Panc1 (cell line): ENCODE measurements at regions not wholly inside any gene's neighbourhood (a gene's known extent, or its start where the extent isn't known, plus 50 kb on each side); places are given as distances from the start of the nearest gene placed in this dataset.

Experiments
- ATAC-seq: fragments of 200-7000 bp; cut with Tn5 transposase; 2 replicates; pipeline ENCODE4 v1.9.1; 2020; ENCODE audit warnings: mild to moderate bottlenecking, moderate library complexity
- BruUV-seq: library from RNA; stranded (reverse); fragments of 400-500 nt; replicated peaks from 2 replicates; lab custom pipeline; 2021; lab: Mats Ljungman, UMichigan
- CTCF ChIA-PET: fragments of 300-600 bp; sonication (Branson Sonifier 250); formaldehyde crosslinking; loops from one replicate; lab custom pipeline; 2022; ENCODE audit warnings: antibody characterized with exemption; lab: Charles Lee
- POLR2A ChIA-PET: fragments of 300-600 bp; sonication (Branson Sonifier 250); formaldehyde crosslinking; loops from one replicate; lab custom pipeline; 2022; ENCODE audit warnings: antibody characterized with exemption; lab: Charles Lee
- DNase-seq: peaks from one replicate; pipeline ENCODE4 v3.0.0-alpha.2; 2010; ENCODE audit warnings: low read depth, low spot score
- H3K27ac ChIP-seq: 2 replicates; pipeline ENCODE4 v1.5.1; 2011; ENCODE audit warnings: mild to moderate bottlenecking, low read length, inconsistent platforms
- H3K27me3 ChIP-seq: fragments of 200-500 bp; sonication (Bioruptor generic); 2 replicates; pipeline ENCODE4 v1.6.0; 2014; ENCODE audit warnings: low read length, inconsistent platforms; ENCODE audit not compliant: control insufficient read depth, insufficient read depth
- H3K36me3 ChIP-seq: fragments of 200-500 bp; sonication (Bioruptor generic); 2 replicates; pipeline ENCODE4 v1.5.1; 2014; ENCODE audit warnings: inconsistent platforms, mild to moderate bottlenecking, low read length, moderate library complexity; ENCODE audit not compliant: control insufficient read depth, insufficient read depth
- H3K4me1 ChIP-seq: 2 replicates; pipeline ENCODE4 v1.5.1; 2011; ENCODE audit warnings: inconsistent platforms, mild to moderate bottlenecking, low read length, moderate library complexity; ENCODE audit not compliant: control insufficient read depth, insufficient read depth
- H3K4me3 ChIP-seq, 2 experiments: 2 replicates each; pipeline ENCODE4 v1.5.1; 2011 to 2012; ENCODE audit warnings: low read depth in 2 of 2, low read length in 2 of 2, mild to moderate bottlenecking in 2 of 2, inconsistent platforms in 1 of 2, moderate library complexity in 1 of 2
- H3K9me3 ChIP-seq: fragments of 200-500 bp; sonication (Bioruptor generic); 2 replicates; pipeline ENCODE4 v1.5.1; 2014; ENCODE audit warnings: low read depth, mild to moderate bottlenecking, inconsistent platforms, low read length, moderate library complexity; ENCODE audit not compliant: control insufficient read depth, insufficient read depth
- POLR2AphosphoS5 ChIP-seq: IDR thresholded peaks from 2 replicates; pipeline ENCODE4 v1.6.1; 2012; ENCODE audit warnings: mild to moderate bottlenecking, low read depth, low read length, moderate library complexity
- SIN3A ChIP-seq: IDR thresholded peaks from 2 replicates; pipeline ENCODE4 v1.6.1; 2012; ENCODE audit warnings: low read depth, mild to moderate bottlenecking, low read length, moderate library complexity, borderline replicate concordance; ENCODE audit not compliant: insufficient read depth
- TCF7L2 ChIP-seq: IDR thresholded peaks from 2 replicates; pipeline ENCODE4 v1.6.1; 2011; ENCODE audit warnings: mild to moderate bottlenecking, low read depth, low read length, inconsistent platforms
- in situ Hi-C: cut with HindIII; loops from 2 replicates; pipeline ENCODE4 v1.10.0; 2016; ENCODE audit warnings: low sequenced_read_pairs, low pct_unique_long_range_greater_than_20kb
- intact Hi-C: fragments of 100-400 bp; cut with micrococcal nuclease; formaldehyde crosslinking; loops from one replicate; pipeline ENCODE4 v1.10.0; 2022; ENCODE audit not compliant: unreplicated experiment
- TF ChIP-seq, protein P1 (sequence below), 2 experiments: IDR thresholded peaks; 2 replicates each; pipeline ENCODE4 v1.6.1; 2011 to 2012; ENCODE audit warnings: low read depth in 2 of 2, control low read depth in 1 of 2, low read length in 1 of 2, mild to moderate bottlenecking in 1 of 2, moderate library complexity in 1 of 2; ENCODE audit not compliant: insufficient read depth in 1 of 2
- TF ChIP-seq, protein P2 (sequence below): fragments of 450-650 bp; IDR thresholded peaks from 2 replicates; pipeline ENCODE4 v1.5.1; 2017; ENCODE audit warnings: mild to moderate bottlenecking

GRCh38 chr1:14240265-14240664 lies 358.2 kb upstream of the KAZN start:
- Histone ChIP-seq H3K9me3 (no peaks in the 10 kb centered on the region), H3K27me3 (no peaks in the 10 kb centered on the region), H3K4me3 (no peak overlapping the region), H3K36me3 (no peaks in the 10 kb centered on the region), H3K27ac (no peak overlapping the region), H3K4me1 (no peaks in the 10 kb centered on the region)
- intact Hi-C loops (no loop called here), in situ Hi-C loops (no loop called here)
- ATAC-seq (no peak), DNase-seq (no peak)
- TF ChIP-seq POLR2AphosphoS5 (no peak), SIN3A (no peak), TCF7L2 (no peak)
- TF ChIP-seq, protein P1, sequence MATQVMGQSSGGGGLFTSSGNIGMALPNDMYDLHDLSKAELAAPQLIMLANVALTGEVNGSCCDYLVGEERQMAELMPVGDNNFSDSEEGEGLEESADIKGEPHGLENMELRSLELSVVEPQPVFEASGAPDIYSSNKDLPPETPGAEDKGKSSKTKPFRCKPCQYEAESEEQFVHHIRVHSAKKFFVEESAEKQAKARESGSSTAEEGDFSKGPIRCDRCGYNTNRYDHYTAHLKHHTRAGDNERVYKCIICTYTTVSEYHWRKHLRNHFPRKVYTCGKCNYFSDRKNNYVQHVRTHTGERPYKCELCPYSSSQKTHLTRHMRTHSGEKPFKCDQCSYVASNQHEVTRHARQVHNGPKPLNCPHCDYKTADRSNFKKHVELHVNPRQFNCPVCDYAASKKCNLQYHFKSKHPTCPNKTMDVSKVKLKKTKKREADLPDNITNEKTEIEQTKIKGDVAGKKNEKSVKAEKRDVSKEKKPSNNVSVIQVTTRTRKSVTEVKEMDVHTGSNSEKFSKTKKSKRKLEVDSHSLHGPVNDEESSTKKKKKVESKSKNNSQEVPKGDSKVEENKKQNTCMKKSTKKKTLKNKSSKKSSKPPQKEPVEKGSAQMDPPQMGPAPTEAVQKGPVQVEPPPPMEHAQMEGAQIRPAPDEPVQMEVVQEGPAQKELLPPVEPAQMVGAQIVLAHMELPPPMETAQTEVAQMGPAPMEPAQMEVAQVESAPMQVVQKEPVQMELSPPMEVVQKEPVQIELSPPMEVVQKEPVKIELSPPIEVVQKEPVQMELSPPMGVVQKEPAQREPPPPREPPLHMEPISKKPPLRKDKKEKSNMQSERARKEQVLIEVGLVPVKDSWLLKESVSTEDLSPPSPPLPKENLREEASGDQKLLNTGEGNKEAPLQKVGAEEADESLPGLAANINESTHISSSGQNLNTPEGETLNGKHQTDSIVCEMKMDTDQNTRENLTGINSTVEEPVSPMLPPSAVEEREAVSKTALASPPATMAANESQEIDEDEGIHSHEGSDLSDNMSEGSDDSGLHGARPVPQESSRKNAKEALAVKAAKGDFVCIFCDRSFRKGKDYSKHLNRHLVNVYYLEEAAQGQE (IDR thresholded peaks at IDR 0.05; ENCODE audit: insufficient read depth in 1 of 2, low read depth in 2 of 2, low read length in 1 of 2): no peak
- TF ChIP-seq, protein P2, sequence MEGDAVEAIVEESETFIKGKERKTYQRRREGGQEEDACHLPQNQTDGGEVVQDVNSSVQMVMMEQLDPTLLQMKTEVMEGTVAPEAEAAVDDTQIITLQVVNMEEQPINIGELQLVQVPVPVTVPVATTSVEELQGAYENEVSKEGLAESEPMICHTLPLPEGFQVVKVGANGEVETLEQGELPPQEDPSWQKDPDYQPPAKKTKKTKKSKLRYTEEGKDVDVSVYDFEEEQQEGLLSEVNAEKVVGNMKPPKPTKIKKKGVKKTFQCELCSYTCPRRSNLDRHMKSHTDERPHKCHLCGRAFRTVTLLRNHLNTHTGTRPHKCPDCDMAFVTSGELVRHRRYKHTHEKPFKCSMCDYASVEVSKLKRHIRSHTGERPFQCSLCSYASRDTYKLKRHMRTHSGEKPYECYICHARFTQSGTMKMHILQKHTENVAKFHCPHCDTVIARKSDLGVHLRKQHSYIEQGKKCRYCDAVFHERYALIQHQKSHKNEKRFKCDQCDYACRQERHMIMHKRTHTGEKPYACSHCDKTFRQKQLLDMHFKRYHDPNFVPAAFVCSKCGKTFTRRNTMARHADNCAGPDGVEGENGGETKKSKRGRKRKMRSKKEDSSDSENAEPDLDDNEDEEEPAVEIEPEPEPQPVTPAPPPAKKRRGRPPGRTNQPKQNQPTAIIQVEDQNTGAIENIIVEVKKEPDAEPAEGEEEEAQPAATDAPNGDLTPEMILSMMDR: no peak
- BruUV-seq: no TSS peak
- CTCF ChIA-PET: no interaction called here
- POLR2A ChIA-PET: no interaction called here

GRCh38 chr1:14242123-14242522 lies 356.4 kb upstream of the KAZN start:
- no peak for TF ChIP-seq POLR2AphosphoS5
- TF ChIP-seq, protein P2: no peak
- no peak for TF ChIP-seq SIN3A
- TF ChIP-seq TCF7L2: no peak
- TF ChIP-seq, protein P1 (IDR thresholded peaks at IDR 0.05; ENCODE audit: insufficient read depth in 1 of 2, low read depth in 2 of 2, low read length in 1 of 2): no peak
- BruUV-seq: no TSS peak
- CTCF ChIA-PET: no interaction called here
- in situ Hi-C loops: no loop called here
- Histone ChIP-seq H3K27me3 (peaks cover 2% of the 10 kb centered on the region; the same call in 1 of the 2 replicates), H3K9me3 (no peaks in the 10 kb centered on the region), H3K36me3 (no peaks in the 10 kb centered on the region), H3K4me1 (no peaks in the 10 kb centered on the region), H3K4me3 (no peak overlapping the region), H3K27ac (no peak overlapping the region)
- intact Hi-C loops: no loop called here
- ATAC-seq (no peak), DNase-seq (no peak)
- POLR2A ChIA-PET: no interaction called here
